ENCODE measurements at regions not wholly inside any gene's neighbourhood (a gene's known extent, or its start where the extent isn't known, plus 50 kb on each side); places are given as distances from the start of the nearest gene placed in this dataset.

GRCh38 chr15:66896611-66897010 is 168.8 kb upstream of the SMAD3 start:
- Histone ChIP-seq H3K4me1 (replicated peaks in 1 of 4; ENCODE audit: control insufficient read depth in 3 of 4, insufficient read depth in 4 of 4, low read length in 3 of 4) (peaks cover 0 to 5% (median 2%) of the 10 kb centered on the region in 4 experiments; a peak in 3 of 7 replicates), H3K23me2 (ENCODE audit: low read depth, low read length) (no peaks in the 10 kb centered on the region), H2AFZ (ENCODE audit: low read length) (no peak overlapping the region), H3K9ac (replicated peaks in 1 of 4; ENCODE audit: extremely low read depth in 1 of 4, low read depth in 3 of 4, low read length in 3 of 4) (no peak overlapping the region), H3K79me2 (ENCODE audit: control insufficient read depth in 1 of 2, insufficient read depth in 2 of 2, low read length in 2 of 2) (no peaks in the 10 kb centered on the region), H3K27ac (ENCODE audit: low read depth, low read length) (no peak overlapping the region), H3K23ac (ENCODE audit: insufficient read length) (no peak overlapping the region), H2BK12ac (ENCODE audit: low read depth, low read length) (no peak overlapping the region), H4K91ac (replicated peaks; ENCODE audit: insufficient read length, low read length) (no peak overlapping the region), H4K5ac (ENCODE audit: insufficient read length, low read depth, low read length) (no peak overlapping the region), H2BK5ac (ENCODE audit: low read depth, low read length) (no peak overlapping the region), H3K4me2 (ENCODE audit: insufficient read depth in 1 of 2, low read depth in 2 of 2, low read length in 2 of 2) (no peak overlapping the region), H3K4ac (replicated peaks; ENCODE audit: insufficient read length, low read depth, low read length) (no peak overlapping the region), H3K56ac (replicated peaks; ENCODE audit: insufficient read length, low read depth, low read length) (no peak overlapping the region), H2BK15ac (ENCODE audit: low read length) (no peak overlapping the region), H2BK20ac (ENCODE audit: low read length) (no peak overlapping the region), H4K20me1 (replicated peaks in 1 of 2; ENCODE audit: control insufficient read depth in 1 of 2, insufficient read depth in 2 of 2, low read length in 2 of 2) (no peaks in the 10 kb centered on the region), H3K9me3 (ENCODE audit: insufficient read depth in 2 of 2, low read depth in 1 of 2, low read length in 1 of 2) (no peaks in the 10 kb centered on the region), H2BK120ac (replicated peaks; ENCODE audit: low read depth, low read length) (no peak overlapping the region), H2AK5ac (ENCODE audit: low read depth, low read length) (no peak overlapping the region), H3K4me3 (ENCODE audit: extremely low read depth in 1 of 4, insufficient read depth in 2 of 4, low read depth in 3 of 4, low read length in 4 of 4) (no peak overlapping the region), H3K27me3 (replicated peaks in 1 of 4; ENCODE audit: control insufficient read depth in 3 of 4, extremely low read depth in 1 of 4, insufficient read depth in 3 of 4, low read length in 3 of 4) (peaks cover 0 to 3% (median 0%) of the 10 kb centered on the region in 4 experiments; a peak in 1 of 7 replicates), H3K79me1 (ENCODE audit: low read depth, low read length) (no peaks in the 10 kb centered on the region), H3K36me3 (ENCODE audit: control insufficient read depth in 2 of 4, insufficient read depth in 4 of 4, low read length in 3 of 4) (no peaks in the 10 kb centered on the region), H3K14ac (ENCODE audit: insufficient read length) (no peak overlapping the region), H4K8ac (ENCODE audit: extremely low read depth, insufficient read depth, low read length) (no peak overlapping the region), H3K18ac (ENCODE audit: extremely low read depth, low read length) (no peak overlapping the region)
- DNase-seq (ENCODE audit: low read depth in 1 of 2, low spot score in 2 of 2) (no peak), FAIRE-seq (no peak)
- ChIA-PET CTCF (ENCODE audit: partially characterized antibody) (interaction anchor here (0.7 to 4.6 kb wide), 11 partner anchors 11 to 407 kb away, joined by 3 to 27 read pairs (median 3); no protein-coding TSS in a partner anchor), POLR2A (ENCODE audit: partially characterized antibody) (interaction anchor here (1.5 kb wide), 1 partner anchor 13 kb away, joined by 4 read pairs; no protein-coding TSS in a partner anchor)
- 85% methylated on average over 5 of the region's 5 CpGs; no CpG with 5 or more reads in 1 of the 2 experiments for WGBS, 2 experiments (ENCODE audit: extremely low coverage in 1 of 2, insufficient coverage in 1 of 2, insufficient read length in 1 of 2, insufficient replicate concordance in 2 of 2, low coverage in 1 of 2, low lambda C conversion rate in 2 of 2, missing lambda C conversion rate in 1 of 2)
- TF ChIP-seq HDAC2 (IDR thresholded peaks at IDR 0.05; ENCODE audit: borderline replicate concordance in 1 of 2, low read depth in 2 of 2, low read length in 2 of 2) = no peak
- TF ChIP-seq SUZ12 (IDR thresholded peaks at IDR 0.05; ENCODE audit: low read length) = no peak
- TF ChIP-seq KDM1A (IDR thresholded peaks at IDR 0.05; ENCODE audit: borderline replicate concordance, low read length) = no peak
- no peak for TF ChIP-seq MAX (IDR thresholded peaks at IDR 0.05)
- TF ChIP-seq CTCF (IDR thresholded peaks at IDR 0.05; ENCODE audit: control extremely low read depth in 1 of 3, insufficient read depth in 1 of 3, low read depth in 1 of 3, low read length in 3 of 3) = no peak
- TF ChIP-seq BACH1 (IDR thresholded peaks at IDR 0.05; ENCODE audit: low read length) = no peak
- TF ChIP-seq BCL11A (IDR thresholded peaks at IDR 0.05; ENCODE audit: low read depth in 2 of 2, low read length in 2 of 2) = no peak
- no peak for TF ChIP-seq CHD1 (IDR thresholded peaks at IDR 0.05; ENCODE audit: low read depth, low read length)
- TF ChIP-seq EZH2 (IDR thresholded peaks at IDR 0.05; ENCODE audit: low read depth, low read length, severe bottlenecking) = no peak
- no peak for TF ChIP-seq TEAD4 (IDR thresholded peaks at IDR 0.05; ENCODE audit: low read depth, low read length)
- TF ChIP-seq SRF (IDR thresholded peaks at IDR 0.05; ENCODE audit: low read depth, low read length) = no peak
- no peak for TF ChIP-seq KDM5A (IDR thresholded peaks at IDR 0.05; ENCODE audit: low read length)
